ENCODE measurements at regions not wholly inside any gene's neighbourhood (a gene's known extent, or its start where the extent isn't known, plus 50 kb on each side); places are given as distances from the start of the nearest gene placed in this dataset.
"Not testable (repeated sequence)": the region's sequence is repeated elsewhere in the genome, so short reads cannot be mapped to it uniquely, and the experiment has no call there.

- TF ChIP-seq POLR2AphosphoS5 (IDR thresholded peaks at IDR 0.05; ENCODE audit: low read depth, low read length); POLR2A (IDR thresholded peaks at IDR 0.05; ENCODE audit: low read depth, low read length); TAF1 (IDR thresholded peaks at IDR 0.05; ENCODE audit: borderline replicate concordance, low read depth, low read length): not testable (repeated sequence)
Measured at GRCh38 chr7:65576370-65576769, 202.7 kb downstream of the ZNF92 start.
